GM19240 (cell line): ENCODE measurements at regions not wholly inside any gene's neighbourhood (a gene's known extent, or its start where the extent isn't known, plus 50 kb on each side); places are given as distances from the start of the nearest gene placed in this dataset.

Experiments used
- DNase-seq: peaks from one replicate; pipeline ENCODE4 v3.0.0; 2011; ENCODE audit warnings: low spot score; ENCODE audit not compliant: insufficient read length

DNA sequence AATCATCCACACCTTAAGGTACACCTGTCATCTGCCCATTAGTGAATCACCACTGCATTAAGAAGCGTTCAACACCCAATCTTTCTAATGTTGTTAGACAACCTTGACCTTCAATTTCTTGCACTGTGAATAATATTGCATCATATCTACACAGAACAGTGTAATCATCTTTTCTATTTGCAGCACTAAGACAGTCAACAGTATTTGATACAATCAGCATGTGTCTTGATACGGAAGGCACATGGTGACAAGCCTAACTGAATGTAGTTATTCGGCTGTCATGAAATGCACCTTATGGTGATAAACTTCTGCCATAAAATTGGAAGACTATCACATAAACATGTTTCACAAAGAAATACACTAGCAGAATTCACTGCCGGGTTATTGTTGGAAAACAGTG is 253.9 kb upstream of the THRB start:
- no peak for DNase-seq

- no peak for DNase-seq
Observed at GRCh38 chr3:24751020-24751419, 256.4 kb upstream of the THRB start.

- no peak for DNase-seq
Observed at GRCh38 chr3:24756101-24756888, 261.6 kb upstream of the THRB start.

- DNase-seq = no peak
Observed at GRCh38 chr3:24763393-24763792, 268.7 kb upstream of the THRB start.

DNA sequence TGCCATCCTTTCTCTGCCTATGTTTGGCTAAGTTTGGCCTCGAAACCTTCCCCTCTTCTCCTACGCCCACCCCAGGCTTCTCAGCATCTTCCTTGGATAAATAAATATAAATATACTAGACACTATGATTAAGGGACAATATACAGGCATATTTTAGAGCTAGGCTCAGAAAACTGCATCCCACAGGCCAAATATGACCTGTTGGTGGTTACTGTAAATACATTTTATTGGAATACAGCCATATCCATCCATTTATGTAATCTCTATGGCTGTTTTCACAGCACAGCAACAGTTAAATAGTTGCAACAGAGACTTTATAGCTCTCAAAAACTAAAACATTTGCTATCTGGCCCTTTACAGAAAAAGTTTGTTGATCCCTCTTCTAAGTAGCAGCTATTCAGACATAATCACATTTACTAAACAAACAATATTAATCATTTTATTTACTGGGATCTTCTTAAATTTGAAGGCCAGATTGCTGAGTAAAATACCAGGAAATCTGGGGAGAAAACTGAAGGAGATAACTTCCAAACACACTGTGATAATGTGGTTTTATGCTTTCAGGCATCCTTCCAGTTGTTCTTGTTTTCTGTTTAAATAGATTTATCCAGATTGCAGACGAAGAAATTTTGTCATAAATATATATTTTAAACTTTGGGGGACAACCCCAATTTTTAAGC is 269.7 kb upstream of the THRB start:
- DNase-seq = no peak

- DNase-seq = no peak
Observed at GRCh38 chr3:24765399-24765798, 270.7 kb upstream of the THRB start.

DNA sequence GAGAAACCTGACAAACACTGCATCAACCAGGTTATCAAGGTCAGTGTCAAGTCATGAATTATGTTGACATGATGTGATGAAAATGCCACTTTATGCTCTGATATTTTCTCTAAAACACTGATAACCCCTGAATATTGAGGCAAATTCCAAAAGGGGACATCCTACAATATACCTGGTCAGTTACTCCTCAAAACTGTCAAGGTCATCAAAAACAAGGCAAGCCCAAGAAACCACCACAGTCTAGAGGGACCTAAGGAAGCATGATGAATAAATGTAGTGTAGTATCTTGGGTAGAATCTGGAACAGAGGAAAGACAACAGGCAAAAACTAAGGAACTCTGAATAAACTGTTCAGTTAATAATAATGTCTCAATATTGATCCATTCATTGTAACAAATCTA is 275.3 kb upstream of the THRB start:
- DNase-seq = no peak

- DNase-seq = no peak
Observed at GRCh38 chr3:24773798-24774197, 279.1 kb upstream of the THRB start.

DNA sequence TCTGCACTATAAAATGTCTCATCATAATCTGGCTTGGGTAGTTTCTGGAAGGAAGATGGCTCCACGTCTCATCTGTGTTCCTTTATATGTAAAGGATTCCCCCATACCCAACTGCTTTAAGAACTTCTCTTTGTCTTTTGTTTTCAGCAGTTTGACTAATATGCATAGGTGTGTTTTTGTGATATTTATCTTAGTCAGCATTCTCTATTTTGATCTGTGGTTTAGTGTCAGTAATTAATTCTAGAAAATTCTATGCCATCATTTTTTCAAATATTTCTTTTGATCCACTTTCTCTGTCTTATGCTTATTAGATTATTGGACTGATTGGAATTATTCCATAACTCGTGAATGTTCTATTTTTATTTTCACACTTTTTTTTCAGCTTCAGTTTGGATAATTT is 286.3 kb upstream of the THRB start:
- no peak for DNase-seq

DNA sequence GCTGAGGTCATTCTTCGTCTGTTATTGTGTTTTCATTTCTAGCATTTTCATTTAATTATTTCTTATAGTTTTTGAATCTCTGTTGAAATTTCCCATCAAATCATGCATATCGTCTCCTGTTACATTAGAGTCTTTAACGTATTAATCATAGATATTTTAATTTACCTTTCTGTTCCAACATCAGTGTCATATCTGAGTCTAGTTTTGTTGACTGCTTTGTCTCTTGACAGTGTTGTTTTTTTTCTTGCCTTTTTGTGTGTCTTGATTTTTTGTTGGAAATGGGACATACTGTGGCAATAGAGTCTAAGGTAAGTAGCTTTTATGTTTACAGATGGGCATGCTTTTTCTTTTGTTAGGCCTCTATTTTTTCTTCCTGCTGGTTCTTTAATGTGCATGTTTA is 286.8 kb upstream of the THRB start:
- DNase-seq = no peak

DNA sequence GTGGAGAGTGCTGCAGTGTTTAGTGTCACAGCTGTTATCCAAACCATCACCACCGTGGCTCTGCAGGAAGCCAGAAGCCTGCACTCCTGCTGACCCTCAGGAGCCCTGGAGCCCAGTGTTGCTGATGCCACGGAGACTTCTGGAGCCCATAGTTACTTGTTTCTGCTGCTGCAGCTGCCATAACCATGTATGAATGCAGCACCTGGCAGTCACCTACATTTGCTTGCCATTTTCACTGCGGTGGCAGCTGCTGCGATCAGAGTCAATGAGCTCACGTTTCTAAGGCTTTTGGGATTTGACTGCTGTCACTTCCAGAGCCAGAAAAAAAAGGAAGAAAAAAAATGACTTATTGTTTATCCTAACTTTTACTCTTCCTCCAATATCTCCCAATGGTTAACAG is 299.2 kb upstream of the THRB start:
- DNase-seq = no peak

- DNase-seq = peak; percentile 3
Observed at GRCh38 chr3:24802614-24803013, 308.0 kb upstream of the THRB start.

- no peak for DNase-seq
Observed at GRCh38 chr3:24804095-24804494, 309.4 kb upstream of the THRB start.

DNA sequence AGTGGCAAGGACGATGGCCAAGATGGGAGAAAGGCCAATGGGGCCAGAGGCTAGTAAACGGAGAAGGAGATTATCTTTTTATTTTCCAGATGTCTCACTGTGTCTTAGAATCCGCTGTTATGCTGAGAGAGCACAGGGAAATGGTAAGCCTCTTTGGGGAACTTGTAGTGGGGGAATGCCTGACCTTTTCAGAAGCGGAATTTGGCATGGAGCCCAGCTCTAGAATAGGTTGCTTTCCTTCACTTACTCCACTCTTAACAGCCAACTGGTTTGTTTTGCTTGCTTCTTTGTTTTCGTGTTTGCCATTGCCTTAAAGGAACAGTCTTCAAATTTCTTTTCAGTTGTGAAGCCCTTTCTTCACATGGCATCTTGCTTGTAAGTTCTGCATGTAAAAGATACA is 316.2 kb upstream of the THRB start:
- DNase-seq = no peak

DNA sequence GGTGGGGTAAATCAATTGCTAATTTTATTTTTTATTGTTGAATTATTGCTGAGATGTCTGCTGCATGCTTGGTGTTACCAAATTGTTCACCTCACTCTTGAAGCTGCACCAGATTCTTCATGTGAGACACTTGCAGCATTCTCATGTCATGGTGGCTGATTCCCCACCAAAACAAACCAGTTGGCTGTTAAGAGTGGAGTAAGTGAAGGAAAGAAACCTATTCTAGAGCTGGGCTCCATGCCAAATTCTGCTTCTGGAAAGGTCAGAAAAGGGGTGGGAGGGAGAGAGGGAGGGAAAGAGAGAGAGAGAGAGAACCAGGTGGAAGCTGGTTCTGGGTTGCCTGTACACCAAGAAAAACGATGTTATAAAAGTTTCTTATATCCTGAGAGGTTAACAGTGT is 317.5 kb upstream of the THRB start:
- no peak for DNase-seq

- DNase-seq = no peak
Observed at GRCh38 chr3:24818055-24818454, 323.4 kb upstream of the THRB start.

DNA sequence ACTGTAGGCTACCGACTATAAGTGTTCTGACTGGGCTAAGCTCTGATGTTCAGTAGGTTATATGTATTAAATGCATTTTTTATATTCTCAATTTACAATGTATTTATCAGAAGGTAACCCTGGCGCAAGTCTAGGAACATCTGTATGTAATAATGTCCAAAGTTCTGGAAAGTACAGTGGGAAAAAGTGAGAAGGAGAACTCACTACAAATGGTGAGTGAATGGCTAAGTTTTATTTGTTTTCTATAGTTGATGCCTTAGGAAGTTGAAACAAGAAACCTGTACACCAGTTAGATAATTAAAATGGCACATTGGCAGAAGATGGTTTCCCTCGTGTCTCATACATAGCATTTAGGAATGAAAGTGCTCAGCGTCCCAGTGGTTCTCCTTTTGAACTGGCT is 333.4 kb upstream of the THRB start:
- no peak for DNase-seq

GRCh38 chr3:24828551-24828950 is 333.9 kb upstream of the THRB start:
- DNase-seq = no peak

- no peak for DNase-seq
Observed at GRCh38 chr3:24829011-24829581, 334.4 kb upstream of the THRB start.

DNA sequence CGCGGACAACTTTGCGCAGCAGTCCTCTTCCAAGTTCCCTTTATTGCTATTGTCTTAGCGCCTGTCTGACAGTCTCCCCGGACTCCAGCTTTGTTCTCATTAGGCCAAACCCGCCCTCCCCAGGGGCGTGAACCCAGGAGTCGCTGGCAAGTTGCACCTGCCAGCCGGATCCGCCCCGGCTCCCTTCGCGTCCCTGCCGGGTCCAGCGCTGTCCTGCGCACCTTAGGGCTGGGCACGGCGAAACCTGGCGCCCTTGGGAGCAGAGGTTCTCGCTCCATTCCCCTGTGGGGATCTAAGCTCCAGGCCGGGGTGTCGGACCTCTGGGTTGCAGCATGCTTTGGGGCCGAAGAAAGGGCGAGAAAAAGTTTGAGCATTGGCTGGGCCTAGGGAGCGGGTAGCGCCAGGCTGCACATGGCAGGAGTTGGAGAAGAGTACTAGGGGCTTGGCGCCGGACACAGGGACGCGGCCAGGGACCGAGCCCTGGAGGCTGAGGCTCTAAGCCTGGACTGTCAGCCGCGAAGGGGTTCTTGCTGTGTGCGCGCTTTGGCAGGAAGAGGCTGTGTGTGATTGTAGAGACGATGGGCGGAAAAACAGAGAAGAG is 335.1 kb upstream of the THRB start:
- no peak for DNase-seq

- no peak for DNase-seq
Observed at GRCh38 chr3:24830230-24831152, 335.8 kb upstream of the THRB start.
